ENCODE measurements at regions not wholly inside any gene's neighbourhood (a gene's known extent, or its start where the extent isn't known, plus 50 kb on each side); places are given as distances from the start of the nearest gene placed in this dataset.

DNA sequence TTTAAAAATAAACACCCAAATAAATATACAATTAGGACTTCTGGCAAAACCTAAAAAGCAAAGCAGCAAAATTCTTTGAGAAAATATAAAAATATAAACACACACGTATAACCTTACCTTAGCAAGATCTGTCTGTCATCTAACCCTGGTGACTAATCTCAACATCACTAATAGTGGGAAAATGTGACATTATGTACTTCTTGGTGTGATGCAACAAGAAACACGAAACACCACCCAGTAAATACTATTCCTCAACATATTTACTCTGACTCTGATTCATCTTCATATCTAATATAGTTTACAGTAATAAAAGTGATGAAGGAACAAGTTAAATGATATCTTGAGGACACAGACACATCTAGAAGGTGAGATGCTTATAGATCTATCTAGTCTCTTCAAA lies 332.6 kb upstream of the MANEA start:
- no peak for DNase-seq

DNA sequence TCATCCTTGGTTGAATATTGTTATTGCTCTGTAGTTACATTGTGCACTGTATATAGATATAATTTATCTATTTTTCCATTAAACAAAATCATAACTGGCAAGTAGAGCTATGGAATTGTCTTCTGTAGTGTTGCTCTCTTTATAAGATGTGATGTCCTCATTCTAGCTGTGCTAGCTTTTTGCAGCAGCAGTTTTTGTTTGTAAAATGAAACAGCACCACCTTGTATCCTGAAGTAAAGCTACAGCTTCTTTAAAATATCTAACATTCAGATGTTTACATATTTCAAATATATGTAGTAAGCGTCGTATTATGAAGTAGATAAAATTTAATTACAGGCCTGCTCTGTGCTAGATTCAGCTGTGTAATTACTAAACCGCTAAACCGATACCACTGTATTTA lies 328.8 kb upstream of the MANEA start:
- DNase-seq = no peak

DNA sequence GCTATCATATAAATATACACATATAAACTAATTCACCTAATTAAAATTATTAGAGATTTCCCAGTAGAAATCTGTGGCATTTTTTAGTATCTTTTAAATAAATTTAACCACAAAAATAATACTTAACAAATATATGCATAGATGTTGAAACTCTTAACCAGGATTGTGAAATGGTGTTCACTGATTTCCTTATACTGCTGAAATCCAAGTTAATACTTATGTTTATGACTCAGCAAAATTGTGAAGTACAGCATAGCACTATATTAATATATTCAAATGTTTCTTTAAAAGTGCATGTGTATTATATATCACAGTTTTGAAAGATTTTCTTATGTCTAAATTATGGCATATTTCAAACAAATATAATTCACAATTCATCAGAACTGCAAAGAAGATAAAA lies 328.2 kb upstream of the MANEA start:
- DNase-seq = no peak

DNA sequence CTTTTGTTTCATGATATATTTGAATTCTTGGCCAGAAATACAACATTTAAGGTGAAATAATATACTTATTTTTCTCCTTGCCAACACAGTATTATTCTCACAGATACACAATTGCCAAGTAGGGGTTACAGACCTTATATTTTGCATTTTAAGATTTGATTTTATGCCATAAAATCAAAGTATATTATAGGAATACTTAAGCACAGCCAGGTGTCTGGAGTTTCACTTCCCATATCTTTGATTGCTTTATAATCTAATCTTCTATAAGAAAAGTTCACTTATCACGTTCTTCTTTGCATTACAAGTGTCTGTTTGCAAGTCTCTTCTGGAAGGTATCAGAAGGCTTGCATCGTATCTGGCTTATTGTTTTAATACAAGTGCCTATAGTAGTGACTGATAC lies 327.7 kb upstream of the MANEA start:
- DNase-seq = no peak

DNA sequence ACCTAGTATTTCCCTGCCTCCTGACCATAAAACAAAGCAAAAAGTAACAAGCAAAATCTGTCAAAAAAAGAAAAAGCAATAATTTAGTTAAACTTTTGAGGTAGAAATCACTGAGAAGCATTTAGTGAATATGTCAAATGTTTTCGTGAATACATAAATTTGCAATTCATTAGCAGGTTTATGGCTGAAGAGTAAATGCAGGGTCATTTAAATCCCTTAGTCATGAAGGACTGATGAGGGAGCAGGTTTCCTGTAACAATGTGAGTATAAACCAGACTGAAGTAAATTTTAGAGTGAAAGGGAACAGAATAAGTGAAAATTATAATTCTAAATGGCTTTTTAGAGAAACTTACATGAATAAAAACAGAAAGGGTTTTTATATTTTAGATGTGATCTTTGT lies 313.5 kb upstream of the MANEA start:
- no peak for DNase-seq

DNA sequence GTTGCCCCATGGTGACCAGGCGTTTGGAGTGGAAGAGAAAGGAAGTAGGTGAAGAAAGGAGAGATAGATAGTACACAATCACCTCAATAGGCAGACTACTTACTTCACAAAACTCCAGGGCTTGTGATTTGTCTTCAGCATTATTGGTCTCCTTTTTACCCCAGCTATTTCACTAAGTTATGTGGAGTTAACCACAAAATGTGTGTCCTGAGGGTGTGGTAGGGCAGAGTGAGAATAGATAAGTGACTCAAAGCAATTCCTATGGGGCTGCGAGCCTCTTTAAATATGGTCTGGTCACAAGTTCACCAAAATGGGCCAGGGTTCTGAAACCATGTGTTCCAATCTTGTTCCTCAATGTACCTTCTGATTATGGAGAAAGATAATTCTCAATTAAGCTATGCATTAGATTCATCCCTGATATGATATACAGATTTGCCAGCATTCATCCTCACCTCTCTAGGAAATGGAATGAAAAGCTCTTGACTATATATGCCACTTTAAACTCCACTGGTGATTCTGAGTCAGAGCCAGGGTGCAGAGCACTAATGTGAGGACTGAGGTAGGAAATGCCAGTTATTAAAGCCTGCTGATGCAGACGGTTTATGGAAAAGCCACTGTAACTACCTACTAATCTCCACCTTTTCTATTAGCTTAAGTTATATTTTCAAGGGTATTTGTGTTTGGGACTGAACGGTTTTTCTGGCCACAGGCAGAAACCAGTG lies 310.6 kb upstream of the MANEA start:
- DNase-seq = no peak

DNA sequence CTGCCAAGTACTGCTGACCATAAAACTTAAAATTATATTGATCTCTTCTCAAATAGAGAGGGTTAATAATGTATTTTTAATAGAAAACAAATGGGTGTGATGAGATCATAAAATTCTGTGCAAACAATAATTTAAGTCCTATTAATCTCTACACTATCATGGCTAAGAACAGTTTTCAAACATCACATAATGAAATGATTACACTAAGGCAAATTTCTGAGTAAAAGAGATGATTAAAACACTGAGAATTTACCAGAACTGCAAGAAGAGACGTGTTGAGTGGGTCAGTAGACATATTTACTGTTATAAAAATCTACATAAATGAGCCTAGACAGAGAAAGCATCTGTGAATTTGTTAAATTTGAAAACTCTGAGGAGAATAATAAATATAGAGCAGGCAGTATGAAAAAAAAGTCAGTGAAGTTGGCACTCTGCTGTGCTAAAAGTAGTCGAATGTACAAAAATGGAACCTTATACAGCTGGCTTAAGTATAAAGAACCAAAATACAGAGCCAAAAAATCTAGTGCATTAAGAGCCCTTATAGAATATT lies 302.6 kb upstream of the MANEA start:
- no peak for DNase-seq

DNA sequence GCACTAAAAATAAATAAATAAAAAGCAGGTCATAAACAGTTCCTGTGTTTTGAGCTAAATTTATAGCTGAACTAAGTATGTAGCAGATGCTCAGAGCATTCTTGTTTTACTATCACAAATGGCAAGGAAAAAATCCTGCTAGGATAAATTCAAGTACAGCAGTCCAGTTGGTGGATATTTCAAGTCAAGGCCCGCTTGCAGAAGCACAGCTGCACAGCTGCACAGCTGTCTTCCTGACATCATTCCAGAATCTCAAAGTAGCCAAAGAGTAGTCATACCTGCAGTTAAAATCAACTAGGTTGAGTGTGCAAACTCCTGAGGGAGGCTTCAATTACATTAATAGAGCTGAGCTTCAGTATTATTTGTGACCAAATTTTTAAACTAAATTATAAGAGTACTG lies 297.7 kb upstream of the MANEA start:
- DNase-seq = no peak

DNA sequence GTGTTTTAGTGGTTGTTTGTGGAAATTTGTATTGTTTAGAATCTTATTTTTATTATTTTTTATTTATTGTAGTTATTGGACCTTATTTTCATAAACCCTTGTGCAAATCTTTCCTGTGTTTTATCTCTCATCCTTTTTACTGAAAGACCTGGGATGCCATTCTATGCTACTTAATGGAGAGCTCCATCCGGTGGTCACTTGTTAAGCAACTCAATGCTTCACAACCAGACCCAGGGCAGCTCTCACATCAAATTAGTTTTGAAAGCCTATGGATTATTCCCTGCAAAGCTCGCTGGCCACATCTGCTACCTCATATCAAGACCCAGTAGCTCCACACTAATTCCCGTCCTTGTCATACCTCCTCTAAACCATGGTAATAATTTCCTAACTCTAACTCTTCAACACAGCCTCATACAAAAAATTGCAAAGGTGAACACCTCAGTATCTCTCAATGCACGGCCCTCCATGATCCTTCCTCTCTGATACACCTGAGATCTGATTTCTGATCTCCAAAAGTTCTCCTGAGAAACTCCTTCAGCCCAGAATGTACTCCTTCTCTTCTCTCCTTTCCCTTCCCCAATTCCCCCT lies 296.6 kb upstream of the MANEA start:
- no peak for DNase-seq

DNA sequence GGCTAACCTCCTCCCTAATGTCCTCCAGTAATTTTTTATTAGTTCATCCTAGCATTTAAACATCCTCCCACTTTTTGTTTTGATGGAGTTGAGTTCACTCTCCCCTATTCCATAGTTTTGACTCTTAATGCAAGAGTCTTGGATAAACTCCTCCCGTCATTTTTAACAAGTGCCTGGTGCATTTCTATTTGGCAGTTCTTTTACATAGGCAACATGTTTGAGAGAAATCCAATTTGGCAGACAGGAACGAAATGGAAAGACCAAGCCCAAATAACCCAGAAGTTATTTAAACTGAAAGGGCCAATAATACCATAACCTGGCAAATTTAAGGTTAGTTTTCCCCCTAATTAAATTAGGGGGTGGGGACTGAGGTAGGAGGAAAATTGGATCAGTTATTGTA lies 291.5 kb upstream of the MANEA start:
- no peak for DNase-seq

DNA sequence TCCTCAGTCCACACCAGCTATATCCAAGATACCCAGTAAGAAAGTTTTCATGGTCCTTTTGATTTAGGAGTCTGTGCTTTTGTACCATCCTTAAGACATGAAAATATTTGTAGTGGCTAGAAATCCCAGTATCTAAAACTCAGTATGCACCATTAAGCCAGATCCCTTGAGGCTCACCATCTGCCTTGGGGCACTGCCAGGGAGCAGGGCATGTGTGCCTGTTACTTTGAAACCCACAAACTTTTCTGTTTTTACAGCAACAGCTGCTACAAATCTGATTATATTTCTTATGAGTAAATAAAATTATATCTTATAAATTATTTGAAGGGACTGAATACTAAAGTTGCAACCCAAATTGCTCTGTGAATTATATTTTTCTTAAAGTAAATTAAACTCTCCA lies 290.5 kb upstream of the MANEA start:
- no peak for DNase-seq

DNA sequence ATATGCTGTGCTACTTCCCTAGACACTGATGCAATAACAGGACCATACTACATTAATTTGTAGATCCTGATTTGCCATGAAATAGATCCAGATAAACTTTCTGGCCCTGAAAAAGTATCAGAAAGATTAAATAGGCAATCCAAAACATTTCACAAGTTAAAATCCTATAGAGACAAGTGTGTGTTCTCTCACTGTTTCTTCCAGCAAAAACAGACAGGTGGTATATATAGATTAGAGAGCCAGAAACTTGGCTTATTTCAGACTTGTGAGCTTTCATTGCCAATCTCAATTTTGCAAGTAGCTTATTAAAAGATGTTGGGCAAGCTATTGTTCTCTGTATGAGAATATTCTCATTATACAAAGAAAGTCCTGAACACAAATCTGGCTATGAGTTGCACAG lies 289.1 kb upstream of the MANEA start:
- DNase-seq = no peak

DNA sequence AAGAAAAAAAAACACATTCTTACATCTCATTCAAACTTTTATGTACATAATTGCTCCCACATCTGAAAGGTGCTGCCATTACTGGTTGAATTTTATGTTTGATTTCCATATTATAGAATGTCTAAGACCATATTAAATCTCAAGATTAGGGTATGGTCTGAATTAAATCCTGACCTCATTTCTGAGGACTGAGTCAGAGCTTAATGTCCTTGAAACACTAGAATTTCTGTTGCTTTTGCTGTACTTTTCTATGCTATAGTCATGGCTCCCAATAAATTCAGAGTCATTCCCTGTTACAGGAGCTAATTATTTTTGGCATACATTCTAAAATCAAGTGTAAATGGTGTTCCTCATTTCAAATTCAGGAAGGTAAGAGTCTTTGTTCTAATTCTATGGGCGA lies 285.3 kb upstream of the MANEA start:
- DNase-seq = no peak

DNA sequence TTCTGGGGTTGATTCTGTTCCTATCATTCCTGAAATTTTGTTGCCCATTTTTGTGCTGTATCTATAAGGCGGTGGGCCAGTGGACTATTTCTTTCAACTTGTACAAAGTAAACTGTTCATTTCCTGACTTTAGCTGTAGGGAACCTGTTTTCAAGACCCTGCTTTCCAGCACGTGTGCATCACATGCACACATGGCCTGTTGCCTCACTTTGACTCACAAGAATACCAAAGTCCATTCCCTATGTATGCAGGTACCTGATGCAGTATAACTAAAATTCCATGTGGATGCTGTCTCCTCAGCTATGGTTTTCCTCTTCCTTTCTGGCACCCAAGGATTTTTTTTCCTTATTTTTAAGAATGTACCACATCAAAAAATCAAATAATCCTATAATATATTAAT lies 284.1 kb upstream of the MANEA start:
- DNase-seq = no peak

DNA sequence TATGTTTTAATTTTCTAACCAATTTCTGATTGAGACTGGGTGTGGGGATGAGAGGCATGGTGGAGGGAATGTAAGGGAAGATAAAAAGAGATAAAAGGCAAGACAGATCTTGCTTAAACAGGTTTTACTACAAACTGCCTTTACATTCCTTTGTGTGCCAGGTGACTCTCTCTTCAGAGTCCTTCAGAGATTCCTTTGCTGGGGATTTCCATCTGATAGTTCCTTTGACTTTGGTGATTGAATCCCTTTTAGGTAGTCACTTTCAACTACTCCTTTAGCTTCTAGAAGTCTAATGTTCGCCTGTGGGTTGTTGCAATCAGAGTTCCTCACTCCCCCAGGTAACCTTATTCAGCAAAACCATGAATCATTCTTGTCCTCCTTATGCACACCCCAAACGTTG lies 283.3 kb upstream of the MANEA start:
- DNase-seq = no peak

DNA sequence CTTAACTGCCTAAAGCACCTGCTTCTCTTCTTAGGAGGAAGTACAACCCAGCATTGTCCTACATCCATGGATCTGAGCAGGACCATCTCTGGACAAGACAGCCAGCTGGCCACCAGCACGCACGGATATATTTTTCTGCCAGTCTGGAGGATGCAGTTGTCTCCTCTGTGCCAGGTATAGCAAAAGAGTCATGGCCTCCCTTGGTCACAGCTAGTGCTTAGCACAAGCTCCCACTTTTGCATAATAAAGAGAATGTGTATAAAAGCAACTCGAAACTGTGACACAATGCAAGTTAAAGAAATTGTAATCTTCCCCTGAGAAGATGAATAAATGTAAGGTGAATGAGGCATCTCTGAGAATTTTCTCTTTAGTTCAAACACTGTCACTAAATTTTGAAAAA lies 267.8 kb upstream of the MANEA start:
- no peak for DNase-seq

DNA sequence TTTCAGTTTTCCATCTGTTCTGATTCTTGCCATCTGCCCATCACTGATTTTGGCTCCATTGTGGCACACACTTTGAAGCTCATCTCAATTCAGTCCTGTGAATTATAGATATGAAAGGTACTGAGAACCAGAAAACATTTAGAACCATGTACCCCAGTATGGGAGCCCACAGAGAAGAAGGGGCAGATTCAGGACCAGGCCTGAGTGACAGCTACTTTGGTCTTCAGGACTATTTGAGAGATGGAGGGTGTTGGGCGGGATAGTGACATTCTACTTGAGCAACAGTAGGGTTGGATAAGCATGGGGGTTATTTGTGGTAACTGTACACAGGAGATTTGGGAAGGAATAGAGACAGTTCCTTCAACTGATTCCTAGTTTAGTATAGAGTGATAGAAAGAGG lies 259.2 kb upstream of the MANEA start:
- no peak for DNase-seq

DNA sequence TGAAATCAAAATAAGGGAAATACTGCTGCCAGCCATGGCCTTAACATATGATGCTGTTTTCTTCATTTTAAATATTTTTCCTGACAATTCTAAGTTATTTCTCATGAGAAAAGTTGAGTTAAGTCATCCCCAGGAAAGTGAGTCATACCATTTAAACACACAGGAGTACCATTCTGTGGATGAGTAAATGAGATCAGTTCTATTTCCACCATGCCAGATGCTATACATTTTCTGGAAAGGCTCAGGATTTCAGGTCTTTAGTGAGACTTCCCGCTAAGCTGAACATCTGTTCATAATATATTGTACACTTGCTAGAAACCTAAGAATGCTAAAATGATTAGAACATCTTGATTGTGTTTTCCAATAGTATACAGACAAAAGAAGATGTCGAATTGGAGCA lies 256.2 kb upstream of the MANEA start:
- no peak for DNase-seq

DNA sequence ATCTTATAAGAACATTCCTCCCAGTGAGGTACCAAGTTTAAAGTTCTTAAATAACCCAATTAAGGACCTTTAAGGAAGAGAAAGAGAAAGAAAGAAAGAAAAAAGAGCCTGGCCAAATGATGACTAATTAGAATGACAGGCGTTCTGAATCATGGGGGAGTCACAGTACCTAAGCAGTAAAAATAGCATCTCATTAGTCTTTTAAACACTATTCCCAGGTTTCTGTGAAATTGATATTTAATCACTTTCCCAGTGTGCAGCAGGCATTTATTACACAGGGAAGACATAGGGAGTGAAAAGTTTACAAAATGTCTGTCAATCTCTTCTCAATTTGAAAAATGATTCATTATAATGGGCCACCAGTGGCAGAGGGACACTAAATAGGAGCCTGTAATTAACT lies 251.4 kb upstream of the MANEA start:
- DNase-seq = no peak

DNA sequence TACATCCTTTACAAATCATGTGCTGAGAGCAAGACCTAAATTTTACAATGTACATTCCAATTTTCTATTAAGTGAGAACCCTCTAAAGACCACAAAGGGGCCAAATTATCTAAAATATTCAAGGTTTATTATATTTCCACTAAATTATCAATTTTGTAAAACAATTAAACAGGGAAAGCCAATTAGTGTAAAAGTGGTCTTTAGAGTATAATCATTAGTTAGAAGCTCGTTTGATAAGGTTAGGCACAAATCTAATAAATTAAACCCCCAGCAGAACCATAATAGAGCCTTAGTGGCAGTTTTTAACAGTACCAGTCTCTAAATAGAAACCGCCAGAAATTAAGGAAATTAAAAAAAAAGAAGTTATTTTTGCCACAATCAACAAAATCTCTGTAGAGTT lies 249.1 kb upstream of the MANEA start:
- DNase-seq = no peak

DNA sequence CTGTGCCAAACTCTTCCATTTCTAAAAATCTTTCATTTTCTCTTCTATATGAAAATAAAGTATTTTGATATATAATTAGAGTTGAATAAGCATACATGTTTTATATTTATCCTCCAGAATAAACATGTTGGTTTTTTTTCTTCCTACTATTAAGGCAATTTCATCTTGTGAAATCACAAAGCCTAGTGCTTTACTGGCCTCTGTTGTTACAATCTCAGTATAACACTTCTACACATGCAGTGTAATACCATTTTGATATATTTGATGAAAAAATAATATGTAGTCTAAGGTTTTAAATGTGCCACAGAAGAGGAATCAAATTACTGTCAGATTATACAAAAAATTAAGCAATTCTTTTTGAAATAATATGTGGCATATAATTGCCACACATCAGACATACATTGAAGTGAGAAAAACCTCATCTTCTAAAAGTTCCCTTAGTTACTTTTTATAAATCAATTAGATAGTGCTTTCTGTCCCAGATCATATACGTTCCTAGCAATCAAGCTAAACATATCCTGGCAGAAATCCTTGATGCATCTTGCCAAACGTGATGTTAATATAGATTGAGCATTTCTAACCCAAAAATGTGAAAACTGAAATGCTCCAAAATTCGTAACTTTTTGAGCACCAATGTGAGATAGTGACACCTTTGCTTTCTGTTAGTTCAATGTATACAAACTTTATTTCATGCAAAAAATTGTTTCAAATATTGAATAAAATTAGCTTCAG lies 225.1 kb upstream of the MANEA start:
- DNase-seq = no peak

DNA sequence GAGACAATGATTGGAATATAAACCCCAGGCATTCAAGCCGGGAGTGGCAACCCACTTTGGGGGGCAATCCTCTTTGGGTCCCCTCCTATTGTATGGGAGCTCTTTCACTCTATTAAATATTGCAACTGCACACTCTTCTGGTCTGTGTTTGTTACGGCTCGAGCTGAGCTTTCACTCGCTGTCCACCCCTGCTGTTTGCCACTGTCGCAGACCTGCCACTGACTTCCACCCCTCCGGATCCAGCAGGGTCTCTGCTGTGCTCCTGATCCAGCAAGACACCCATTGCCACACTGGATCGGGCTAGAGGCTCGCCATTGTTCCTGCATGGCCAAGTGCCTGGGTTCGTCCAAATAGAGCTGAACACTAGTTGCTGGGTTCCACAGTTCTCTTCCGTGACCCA lies 222.8 kb upstream of the MANEA start:
- DNase-seq = no peak

DNA sequence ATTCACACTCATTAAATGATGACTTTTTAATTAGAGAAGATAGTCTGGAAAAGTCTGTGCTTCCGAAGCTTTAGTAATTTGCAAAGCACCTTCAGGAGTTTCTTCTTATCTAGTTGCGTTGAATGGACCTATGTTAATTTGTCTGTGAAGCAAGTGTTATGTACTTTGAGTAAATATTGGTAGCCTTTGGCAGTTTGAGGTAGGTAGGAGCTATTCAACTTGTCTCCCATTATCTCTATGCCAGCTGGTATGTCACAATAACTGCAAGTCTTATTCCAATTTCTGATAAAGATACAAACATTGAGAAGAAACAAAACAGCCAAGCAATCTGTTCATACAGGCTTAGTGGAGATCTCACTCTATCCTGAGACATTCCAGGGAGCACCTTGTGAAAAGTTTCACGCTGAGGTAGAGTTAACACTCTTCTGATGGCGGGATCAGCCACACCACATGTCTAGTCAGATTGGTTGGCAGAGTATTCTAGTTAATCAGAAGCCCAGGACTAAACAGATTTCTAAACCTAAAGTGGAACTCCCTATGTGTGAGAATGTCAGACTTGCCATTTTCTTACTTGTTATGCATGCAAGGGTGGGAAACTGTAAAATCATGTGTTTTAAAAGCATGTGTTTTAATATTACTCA lies 219.8 kb upstream of the MANEA start:
- DNase-seq = no peak

Measured in stimulated activated naive CD4-positive, alpha-beta T cell treated with Interleukin-2 at 50 U/mL for 16 hours (primary cell).